Neural progenitor cell (in vitro differentiated cells): ENCODE measurements at regions not wholly inside any gene's neighbourhood (a gene's known extent, or its start where the extent isn't known, plus 50 kb on each side); places are given as distances from the start of the nearest gene placed in this dataset.

Experiments
- DNase-seq: peaks from one replicate; pipeline ENCODE4 v3.0.0-alpha.2; 2016; ENCODE audit warnings: low spot score
- H2AFZ ChIP-seq: fragments of 200-600 bp; sonication (generic); replicated peaks from 2 replicates; pipeline ENCODE4 v1.6.1; 2016; ENCODE audit warnings: antibody characterized with exemption
- H3F3A ChIP-seq: fragments of 200-600 bp; sonication (generic); 2 replicates; pipeline ENCODE4 v1.6.1; 2016; ENCODE audit warnings: antibody characterized with exemption, low read depth
- H3K27ac ChIP-seq: fragments of 200-600 bp; sonication (generic); 2 replicates; pipeline ENCODE4 v1.5.1; 2016; ENCODE audit warnings: mild to moderate bottlenecking
- H3K27me3 ChIP-seq: fragments of 200-600 bp; sonication (generic); 2 replicates; pipeline ENCODE4 v1.6.1; 2016; ENCODE audit warnings: mild to moderate bottlenecking, moderate library complexity
- H3K36me3 ChIP-seq: fragments of 200-600 bp; sonication (generic); 2 replicates; pipeline ENCODE4 v1.5.1; 2016
- H3K4me1 ChIP-seq: fragments of 200-600 bp; sonication (generic); 2 replicates; pipeline ENCODE4 v1.6.1; 2016; ENCODE audit warnings: mixed run types
- H3K4me2 ChIP-seq: fragments of 200-600 bp; sonication (generic); 2 replicates; pipeline ENCODE4 v1.6.1; 2016
- H3K4me3 ChIP-seq: fragments of 200-600 bp; sonication (generic); 2 replicates; pipeline ENCODE4 v1.5.1; 2016
- H3K79me2 ChIP-seq: fragments of 200-600 bp; sonication (generic); 2 replicates; pipeline ENCODE4 v1.6.1; 2016; ENCODE audit warnings: low read depth
- H3K9ac ChIP-seq: fragments of 200-600 bp; sonication (generic); 2 replicates; pipeline ENCODE4 v1.6.1; 2016
- H3K9me3 ChIP-seq: fragments of 200-600 bp; sonication (generic); 2 replicates; pipeline ENCODE4 v1.5.1; 2016; ENCODE audit warnings: low read depth
- H4K20me1 ChIP-seq: fragments of 200-600 bp; sonication (generic); 2 replicates; pipeline ENCODE4 v1.6.1; 2016; ENCODE audit warnings: low read depth
- H3K27ac Mint-ChIP-seq: 3 replicates; pipeline ENCODE4 v1.8.0; 2021; ENCODE audit warnings: mixed read lengths
- H3K27me3 Mint-ChIP-seq: 2 replicates; pipeline ENCODE4 v1.8.0; 2022; ENCODE audit warnings: low read depth, mild to moderate bottlenecking, inconsistent platforms, moderate library complexity, mixed read lengths; ENCODE audit not compliant: insufficient read depth
- H3K36me3 Mint-ChIP-seq: 3 replicates; pipeline ENCODE4 v1.8.0; 2021; ENCODE audit warnings: mixed read lengths
- H3K4me1 Mint-ChIP-seq: 3 replicates; pipeline ENCODE4 v1.8.0; 2021; ENCODE audit warnings: mixed read lengths
- H3K4me3 Mint-ChIP-seq: 3 replicates; pipeline ENCODE4 v1.8.0; 2021; ENCODE audit warnings: mild to moderate bottlenecking, moderate library complexity, mixed read lengths
- H3K9me3 Mint-ChIP-seq: 3 replicates; pipeline ENCODE4 v1.8.0; 2020; ENCODE audit warnings: mixed read lengths
- CTCF ChIP-seq: fragments of 200-600 bp; sonication (generic); IDR thresholded peaks from 2 replicates; pipeline ENCODE4 v1.5.1; 2017; ENCODE audit warnings: antibody characterized with exemption, mild to moderate bottlenecking
- EZH2 ChIP-seq: fragments of 200-600 bp; sonication (generic); IDR thresholded peaks from 2 replicates; pipeline ENCODE4 v1.6.1; 2017; ENCODE audit warnings: antibody characterized with exemption, mild to moderate bottlenecking, moderate library complexity
- EZH2phosphoT487 ChIP-seq: fragments of 200-600 bp; sonication (generic); IDR thresholded peaks from 2 replicates; pipeline ENCODE4 v1.6.1; 2017; ENCODE audit warnings: antibody characterized with exemption

GRCh38 chr17:14004927-14005620 is 64.2 kb upstream of the COX10 start:
- no peak overlapping the region for H3K27ac Mint-ChIP-seq

GRCh38 chr17:14006249-14006942 is 62.9 kb upstream of the COX10 start:
- H2AFZ ChIP-seq, result no peak overlapping the region
- Mint-ChIP-seq H3K27me3 (peaks cover 5% of the 10 kb centered on the region), H3K36me3 (peaks cover 3% of the 10 kb centered on the region), H3K27ac (no peak overlapping the region), H3K4me1 (peaks cover 4% of the 10 kb centered on the region), H3K9me3 (no peaks in the 10 kb centered on the region), H3K4me3 (no peak overlapping the region)
- no peaks in the 10 kb centered on the region for H3F3A ChIP-seq
- no peak overlapping the region for H3K27ac ChIP-seq
- no peak overlapping the region for H3K4me3 ChIP-seq
- no peaks in the 10 kb centered on the region for H3K9me3 ChIP-seq
- no peak overlapping the region for H3K9ac ChIP-seq
- no peaks in the 10 kb centered on the region for H4K20me1 ChIP-seq
- H3K79me2 ChIP-seq, result no peaks in the 10 kb centered on the region
- H3K36me3 ChIP-seq, result no peaks in the 10 kb centered on the region
- no peak overlapping the region for H3K4me2 ChIP-seq
- TF ChIP-seq EZH2phosphoT487 (no peak), EZH2 (no peak), CTCF (no peak)
- H3K4me1 ChIP-seq, result peaks cover under 1% of the 10 kb centered on the region
- no peak for DNase-seq
- H3K27me3 ChIP-seq, result no peaks in the 10 kb centered on the region

More at GRCh38 chr17:14004927-14005620, 64.2 kb upstream of the COX10 start:
- H3K9ac ChIP-seq, result no peak overlapping the region
- Mint-ChIP-seq H3K4me3 (no peak overlapping the region), H3K4me1 (peaks cover 2% of the 10 kb centered on the region), H3K27me3 (peaks cover 5% of the 10 kb centered on the region), H3K9me3 (no peaks in the 10 kb centered on the region), H3K36me3 (peaks cover 3% of the 10 kb centered on the region)
- H3K79me2 ChIP-seq, result no peaks in the 10 kb centered on the region
- TF ChIP-seq CTCF (no peak), EZH2phosphoT487 (no peak), EZH2 (no peak)
- no peaks in the 10 kb centered on the region for H3K9me3 ChIP-seq
- H3K4me1 ChIP-seq, result no peaks in the 10 kb centered on the region
- no peak overlapping the region for H3K4me2 ChIP-seq
- no peak overlapping the region for H2AFZ ChIP-seq
- H3K27me3 ChIP-seq, result no peaks in the 10 kb centered on the region
- no peaks in the 10 kb centered on the region for H3F3A ChIP-seq
- no peaks in the 10 kb centered on the region for H3K36me3 ChIP-seq
- H4K20me1 ChIP-seq, result no peaks in the 10 kb centered on the region
- H3K4me3 ChIP-seq, result no peak overlapping the region
- H3K27ac ChIP-seq, result no peak overlapping the region
- DNase-seq, result no peak

- peaks cover 3% of the 10 kb centered on the region for H3K36me3 Mint-ChIP-seq
Observed at GRCh38 chr17:14007951-14008350, 61.4 kb upstream of the COX10 start.

More at GRCh38 chr17:14007951-14008350, 61.4 kb upstream of the COX10 start:
- H3K27ac ChIP-seq, result no peak overlapping the region
- no peaks in the 10 kb centered on the region for H3F3A ChIP-seq
- Mint-ChIP-seq H3K27ac (no peak overlapping the region), H3K27me3 (peaks cover 5% of the 10 kb centered on the region), H3K9me3 (no peaks in the 10 kb centered on the region), H3K4me3 (no peak overlapping the region), H3K4me1 (peaks cover 4% of the 10 kb centered on the region)
- peaks cover 14% of the 10 kb centered on the region for H3K4me1 ChIP-seq
- H3K36me3 ChIP-seq, result no peaks in the 10 kb centered on the region
- no peak for DNase-seq
- TF ChIP-seq EZH2 (no peak), EZH2phosphoT487 (no peak), CTCF (no peak)
- H2AFZ ChIP-seq, result no peak overlapping the region
- H3K9me3 ChIP-seq, result no peaks in the 10 kb centered on the region
- H4K20me1 ChIP-seq, result no peaks in the 10 kb centered on the region
- no peak overlapping the region for H3K9ac ChIP-seq
- no peaks in the 10 kb centered on the region for H3K27me3 ChIP-seq
- H3K4me2 ChIP-seq, result no peak overlapping the region
- no peak overlapping the region for H3K4me3 ChIP-seq
- no peaks in the 10 kb centered on the region for H3K79me2 ChIP-seq
